NCI-H69 (cell line): ENCODE measurements at regions not wholly inside any gene's neighbourhood (a gene's known extent, or its start where the extent isn't known, plus 50 kb on each side); places are given as distances from the start of the nearest gene placed in this dataset.

Experiments
- DNase-seq: peaks from one replicate; lab custom pipeline; 2025; lab: John Stamatoyannopoulos, UW

DNA sequence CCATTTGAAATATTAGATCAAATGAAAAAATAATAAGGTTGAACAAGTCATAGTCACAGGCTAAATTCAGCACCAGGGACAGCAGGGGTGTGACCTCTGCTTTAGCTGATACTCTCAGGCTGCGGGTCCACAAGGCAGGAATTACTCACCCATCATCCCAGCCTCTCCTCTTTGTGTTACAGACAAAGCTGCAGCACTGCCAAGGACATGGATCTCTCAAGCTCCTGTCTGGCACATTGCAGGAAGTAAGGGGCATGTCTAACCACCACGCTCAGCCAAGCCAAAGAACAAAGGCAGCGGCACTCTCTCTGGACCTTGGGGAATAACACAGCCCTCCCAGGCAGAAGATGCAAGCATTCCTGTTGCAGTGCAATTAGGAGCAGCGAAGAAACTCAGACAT, 783.8 kb downstream of the VRK1 start:
- peak; percentile 83 for DNase-seq

DNA sequence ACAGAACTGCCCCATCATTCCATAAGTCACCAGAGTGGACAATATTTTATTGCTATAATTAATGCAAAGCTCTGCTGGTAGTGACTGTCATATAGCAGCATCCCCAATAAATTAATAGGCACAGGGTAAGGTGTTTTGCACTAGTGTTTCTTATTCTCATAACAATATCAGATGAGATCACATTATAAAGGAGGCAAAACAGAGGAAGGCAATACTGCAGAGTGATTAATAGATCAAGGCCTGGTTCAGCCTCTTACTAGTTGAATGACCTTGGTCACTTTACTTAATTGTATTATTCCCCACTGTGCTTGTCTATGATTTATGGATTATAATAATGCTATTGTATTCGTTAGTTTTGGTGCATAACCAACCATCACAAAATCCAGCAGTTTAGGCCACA, 784.8 kb downstream of the VRK1 start:
- DNase-seq: peak; percentile 10

DNA sequence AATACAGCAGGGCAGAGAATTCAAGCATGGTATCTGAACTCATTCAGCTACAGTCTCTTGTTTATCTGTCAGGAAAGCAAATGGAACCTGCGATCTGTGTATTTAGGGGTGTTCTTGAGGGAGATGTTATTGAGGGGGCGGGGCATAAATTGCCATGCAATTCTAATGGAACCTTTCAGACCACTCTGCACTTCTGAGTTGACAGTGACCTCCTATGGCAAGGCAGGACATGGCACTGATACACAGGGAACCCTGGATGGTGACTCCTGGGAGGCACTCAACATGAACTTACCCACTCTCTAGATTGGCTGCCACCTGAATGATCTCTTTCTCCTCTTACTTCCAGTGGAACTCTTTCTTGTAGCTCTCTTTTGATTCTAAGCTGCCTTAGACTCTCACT, 787.3 kb downstream of the VRK1 start:
- DNase-seq: no peak

DNA sequence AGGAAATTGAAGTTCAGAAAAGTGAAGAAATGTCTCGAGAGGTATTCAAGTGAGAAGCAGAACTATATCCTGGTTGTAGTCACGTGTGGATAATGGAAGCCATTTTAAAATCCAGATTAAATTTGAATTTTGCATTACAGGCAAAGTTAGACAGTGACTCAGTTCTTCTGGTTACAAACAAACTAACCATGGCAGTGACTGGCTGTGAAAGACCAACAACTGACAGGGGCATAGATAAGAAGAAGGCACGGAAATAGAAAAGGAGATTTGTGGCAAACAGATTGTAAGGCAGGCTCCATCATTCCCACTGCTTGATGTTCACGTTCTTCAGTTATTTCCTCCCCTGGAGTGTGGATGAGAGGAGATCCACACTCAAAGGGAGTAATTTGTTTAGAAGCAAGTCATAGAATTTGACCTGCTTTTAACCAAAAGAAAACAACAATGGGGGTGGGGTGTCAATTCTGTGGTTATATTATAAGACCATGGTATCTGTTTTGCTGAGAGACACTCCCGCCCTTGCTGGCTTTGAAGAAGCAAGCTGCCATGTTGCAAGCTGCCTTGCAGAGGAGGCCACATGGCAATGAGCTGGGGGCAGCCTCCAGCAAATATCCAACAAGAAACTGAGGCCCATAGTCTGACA, 795.3 kb downstream of the VRK1 start:
- no peak for DNase-seq

DNA sequence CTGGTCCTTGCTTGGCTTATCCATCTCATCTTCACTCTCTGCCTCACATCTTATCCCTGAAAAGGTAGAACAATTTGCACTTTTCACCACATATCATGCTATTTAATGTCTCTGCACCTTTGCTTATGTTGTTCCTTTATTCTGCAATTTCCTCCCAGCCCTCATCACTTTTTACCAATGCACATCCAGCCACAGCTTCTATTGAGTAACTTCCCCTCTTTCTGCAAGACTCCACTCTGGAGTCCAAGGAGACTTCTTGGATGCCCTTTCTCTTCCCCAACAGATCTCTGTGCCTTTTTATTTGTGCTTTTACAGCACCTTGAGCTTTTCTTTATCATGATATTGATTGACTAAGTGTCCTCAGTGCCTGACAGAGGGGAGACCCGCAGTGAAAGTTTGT, 797.1 kb downstream of the VRK1 start:
- DNase-seq: no peak

DNA sequence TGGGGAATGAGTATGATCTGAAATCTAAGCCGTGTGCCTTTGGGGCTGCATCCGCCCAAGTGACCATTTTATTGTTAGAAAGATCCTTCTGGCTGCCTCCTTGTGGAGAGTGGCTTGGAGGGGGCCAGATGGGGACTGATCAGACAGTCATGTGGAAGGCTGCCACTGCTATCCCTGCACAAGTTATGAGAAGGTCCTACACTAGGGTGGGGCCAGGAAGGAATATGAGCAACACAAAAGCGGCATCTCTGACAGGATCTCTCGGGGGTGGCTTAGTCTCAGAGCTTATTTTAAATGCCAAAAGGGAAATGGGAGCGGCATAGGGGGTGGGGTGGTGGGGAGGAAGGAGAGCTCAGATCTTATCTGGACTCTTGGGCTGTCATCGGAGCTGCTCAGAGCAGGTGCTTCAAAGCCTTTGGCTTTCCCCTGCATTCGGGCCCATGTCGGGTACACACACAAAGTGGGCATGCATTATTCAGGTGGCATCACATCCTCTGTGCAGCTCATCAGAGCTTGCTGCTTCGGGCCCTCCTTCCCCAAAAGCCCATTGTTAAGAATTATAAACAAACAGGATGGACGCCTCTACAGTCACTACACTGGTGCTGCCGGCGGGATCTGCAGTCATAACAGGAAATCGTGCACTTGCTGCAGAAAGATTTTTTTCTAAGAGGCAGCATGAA, 805.4 kb downstream of the VRK1 start:
- DNase-seq: no peak

DNA sequence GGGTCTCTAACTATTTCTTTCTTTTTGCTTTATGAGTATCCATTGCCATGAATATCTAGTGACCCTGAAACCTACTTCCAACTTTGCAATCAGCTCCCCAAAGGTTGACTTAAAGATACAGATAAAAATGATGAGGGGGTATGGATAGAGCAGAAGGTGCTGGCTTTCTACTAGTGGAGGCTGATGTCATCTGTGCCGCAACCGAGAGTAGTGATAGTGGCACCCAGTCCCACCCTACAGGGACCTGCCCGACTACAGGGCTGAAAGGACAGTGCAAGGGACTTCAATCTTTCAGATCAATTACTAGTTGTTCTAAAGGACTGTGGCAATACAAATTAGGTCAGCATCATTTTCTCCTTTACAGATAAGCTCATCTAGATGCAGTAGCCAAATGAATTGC, 806.0 kb downstream of the VRK1 start:
- no peak for DNase-seq

DNA sequence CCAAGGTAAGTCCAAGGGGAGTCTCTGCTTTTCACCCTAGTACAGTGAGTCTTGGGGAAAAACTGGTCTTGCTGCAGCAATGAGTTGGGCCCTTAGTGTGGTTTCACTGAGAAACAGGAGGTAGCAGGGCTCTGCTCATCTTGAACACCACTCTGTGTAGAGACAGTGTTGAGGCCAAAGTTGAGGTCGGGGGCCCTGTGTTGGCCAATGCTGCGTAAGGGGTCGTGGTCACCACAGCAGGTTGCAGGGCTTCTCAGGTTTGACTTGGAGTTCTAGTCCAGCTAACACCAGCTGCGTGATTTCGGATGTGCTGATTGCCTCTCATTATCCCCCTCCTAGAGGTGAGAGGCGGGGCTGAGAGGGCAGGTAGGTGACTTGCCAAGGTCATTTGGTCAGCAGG, 807.5 kb downstream of the VRK1 start:
- DNase-seq: no peak

DNA sequence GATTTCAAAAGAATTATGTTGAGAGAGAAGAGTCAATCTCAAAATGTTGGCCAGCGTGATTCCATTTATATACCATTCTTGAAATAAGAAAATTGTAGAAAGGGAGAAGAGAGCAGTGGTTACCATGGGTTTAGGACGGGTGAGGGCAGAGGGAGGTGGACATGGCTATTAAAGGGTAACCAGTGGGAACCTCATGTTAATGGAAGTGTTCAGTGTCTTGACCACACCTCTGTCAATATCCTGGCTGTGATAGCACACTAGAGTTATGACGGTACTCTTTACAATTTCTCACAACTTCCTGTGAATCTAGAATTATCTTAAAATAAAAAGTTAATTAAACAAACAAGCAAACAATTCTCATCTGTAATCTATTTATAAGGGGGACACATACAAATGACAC, 821.2 kb downstream of the VRK1 start:
- DNase-seq: no peak

DNA sequence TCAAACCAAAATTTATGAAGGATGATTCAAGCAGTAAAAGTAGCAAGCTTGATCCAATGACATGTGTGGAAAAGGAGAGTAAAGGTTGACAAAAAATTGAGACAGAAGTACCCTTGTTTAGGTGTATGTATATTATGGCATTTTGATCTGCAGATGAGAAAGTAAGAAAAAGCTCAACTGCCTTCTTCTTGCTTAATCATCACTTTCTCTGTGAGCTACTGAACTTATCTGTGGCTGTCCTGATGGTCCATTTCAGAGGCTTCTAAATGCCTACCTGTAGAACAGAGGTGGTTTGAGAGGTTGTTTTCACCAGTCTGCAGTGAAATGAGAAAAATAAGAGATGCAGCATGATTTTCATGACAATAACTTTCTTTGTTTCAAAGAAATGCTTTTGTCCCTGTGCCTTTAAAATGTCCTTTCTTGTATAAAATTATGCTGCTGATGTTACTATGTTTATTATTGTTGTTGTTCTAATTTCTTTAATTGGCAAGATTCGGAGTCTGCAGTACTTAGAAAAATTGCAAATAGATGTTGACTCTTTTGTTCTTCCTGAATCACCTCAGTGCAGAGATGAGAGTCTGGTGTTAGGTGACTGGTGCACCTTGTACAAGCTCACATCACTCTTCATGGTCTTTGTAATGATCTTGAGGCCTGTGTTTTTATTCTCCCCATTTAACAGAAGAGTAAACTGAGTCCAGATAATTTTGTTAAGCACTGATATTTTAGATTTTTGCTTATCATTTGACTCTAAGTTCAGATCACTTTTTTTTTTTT, 821.9 kb downstream of the VRK1 start:
- no peak for DNase-seq

DNA sequence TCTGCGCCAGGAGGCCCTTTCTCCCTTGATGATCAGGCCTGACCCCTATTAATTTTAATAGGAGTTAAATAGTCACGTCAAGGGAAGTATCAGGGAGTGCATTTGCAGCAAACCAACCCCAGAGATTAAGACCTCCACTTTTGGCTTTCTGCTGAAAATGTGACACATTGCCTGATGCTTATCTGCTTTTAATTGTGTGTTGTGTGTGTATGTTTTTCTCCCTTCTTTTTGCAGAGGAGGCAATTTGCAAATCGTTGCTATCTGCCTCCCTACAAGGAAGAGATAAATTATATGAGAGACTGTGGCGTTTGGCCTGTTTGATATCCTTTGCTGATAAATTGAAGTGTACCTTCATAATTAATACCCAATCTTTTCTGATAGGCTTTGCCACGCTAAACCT, 822.9 kb downstream of the VRK1 start:
- no peak for DNase-seq

DNA sequence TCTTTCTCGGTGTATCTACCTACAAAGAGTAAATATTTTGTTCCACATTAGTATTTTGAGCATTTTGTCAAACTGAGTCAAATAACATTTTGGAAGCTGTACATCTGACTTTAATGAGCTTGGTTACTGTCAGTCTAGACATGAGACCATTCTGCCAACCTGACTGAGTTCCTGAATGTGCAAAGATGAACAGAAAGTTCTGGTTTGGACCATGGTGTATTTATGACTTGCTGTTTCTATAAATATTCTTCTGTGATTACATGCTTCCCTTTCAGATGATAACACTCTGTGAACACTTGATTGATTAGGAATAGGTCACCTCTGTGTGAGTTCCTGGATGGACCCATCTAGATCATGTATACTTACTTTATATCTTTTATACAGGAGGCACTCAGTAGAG, 827.8 kb downstream of the VRK1 start:
- DNase-seq: no peak

DNA sequence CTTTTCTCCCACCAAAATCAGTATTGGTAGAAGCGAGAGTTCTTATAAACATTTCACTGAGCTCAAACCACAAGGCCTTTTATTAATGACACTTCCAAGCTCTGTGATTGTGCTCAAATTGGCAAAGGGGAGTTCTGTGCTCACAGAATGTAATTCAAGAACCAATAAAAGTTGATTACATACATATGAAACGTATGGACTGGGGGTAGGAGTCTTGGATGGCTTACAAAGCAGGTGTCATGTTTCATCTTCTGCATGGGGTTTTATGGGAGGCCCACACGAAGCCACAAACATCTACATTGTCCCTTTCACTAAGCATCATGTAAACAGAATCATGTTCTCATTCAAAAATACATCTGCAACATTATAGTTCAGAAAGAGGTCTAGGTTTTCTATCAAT, 828.3 kb downstream of the VRK1 start:
- DNase-seq: peak; percentile 62

DNA sequence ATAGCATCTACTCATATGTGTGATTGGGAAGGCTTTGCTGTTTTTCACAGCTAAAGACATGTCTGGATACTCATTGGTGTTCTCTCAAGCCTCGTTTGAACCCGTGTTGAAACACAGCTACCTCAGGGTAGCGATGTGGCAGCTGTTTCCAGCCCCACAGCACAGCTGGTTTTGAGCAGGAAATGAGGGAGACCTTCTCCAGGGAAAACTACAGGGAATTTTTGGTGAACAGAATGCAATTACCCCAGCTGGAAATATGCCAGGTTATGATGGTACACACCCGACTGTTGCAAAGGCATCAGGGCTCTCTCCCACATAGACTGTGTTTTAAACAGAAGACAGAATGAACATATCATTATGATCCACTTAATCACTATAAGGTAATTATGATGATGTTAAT, 828.9 kb downstream of the VRK1 start:
- peak; percentile 92 for DNase-seq

DNA sequence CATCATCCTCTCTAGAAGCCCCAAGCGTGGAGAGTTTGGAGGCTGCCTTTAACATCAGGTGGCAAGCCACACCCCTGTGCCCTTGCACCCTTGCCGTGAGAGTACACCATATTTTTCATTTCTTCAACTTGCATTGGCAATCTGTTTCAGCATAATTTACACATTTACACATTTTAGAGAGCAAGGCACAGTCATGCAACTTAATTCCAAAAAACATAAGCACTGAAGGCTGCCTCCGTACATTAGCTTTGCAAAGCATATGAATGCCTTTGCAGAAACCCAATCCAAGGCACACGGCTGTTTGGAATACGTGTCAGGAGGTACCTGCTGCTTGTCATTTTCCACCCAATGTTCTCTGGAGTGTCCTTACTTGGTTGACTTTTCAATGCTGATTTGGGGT, 833.1 kb downstream of the VRK1 start:
- DNase-seq: no peak

DNA sequence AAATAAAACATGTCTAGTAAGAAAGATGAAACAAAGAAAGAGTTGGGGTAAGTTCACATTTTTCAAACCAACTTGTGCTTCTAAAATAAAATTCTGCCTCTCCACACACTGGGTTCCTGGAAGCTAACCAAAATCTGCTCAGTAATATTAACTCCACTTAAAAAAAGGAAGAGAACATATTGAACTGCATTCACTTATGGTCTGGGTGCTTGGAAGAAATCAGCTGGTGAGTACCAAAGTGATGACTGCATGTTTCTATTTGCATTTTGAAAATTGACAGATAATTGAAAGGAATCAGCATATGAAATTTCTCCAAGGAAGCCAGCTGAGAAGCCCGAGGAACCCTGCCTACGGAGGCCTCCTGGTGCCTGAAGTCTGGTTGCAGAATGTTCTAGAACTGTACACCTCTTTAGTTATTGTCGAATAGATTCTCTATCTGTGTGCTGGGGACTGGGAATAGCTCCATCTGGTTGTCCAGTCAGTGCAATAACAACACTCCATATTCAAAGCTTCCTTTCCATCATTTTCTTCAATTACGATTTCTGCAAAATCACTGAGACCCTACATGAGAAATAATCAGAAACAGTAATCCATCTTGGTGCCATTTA, 836.1 kb downstream of the VRK1 start:
- DNase-seq: no peak

DNA sequence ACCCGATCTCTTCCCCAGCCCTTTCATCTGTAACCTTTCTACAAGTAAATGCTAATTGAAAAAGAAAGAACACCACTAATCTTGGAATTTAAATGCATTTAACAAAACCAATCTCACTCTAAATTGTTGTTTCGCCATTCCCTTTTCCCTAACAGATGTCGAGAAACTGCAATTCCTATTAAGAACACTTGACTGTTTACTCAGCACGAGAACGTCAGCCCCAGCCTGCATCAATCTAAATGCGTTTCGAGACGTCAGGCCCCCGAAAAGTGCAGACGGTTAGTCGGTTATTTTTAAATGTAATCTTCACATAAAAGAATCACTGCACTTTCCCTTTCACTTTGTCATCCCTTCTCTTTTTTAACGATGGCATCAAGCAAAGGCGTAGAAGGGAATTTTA, 837.6 kb downstream of the VRK1 start:
- peak; percentile 7 for DNase-seq

DNA sequence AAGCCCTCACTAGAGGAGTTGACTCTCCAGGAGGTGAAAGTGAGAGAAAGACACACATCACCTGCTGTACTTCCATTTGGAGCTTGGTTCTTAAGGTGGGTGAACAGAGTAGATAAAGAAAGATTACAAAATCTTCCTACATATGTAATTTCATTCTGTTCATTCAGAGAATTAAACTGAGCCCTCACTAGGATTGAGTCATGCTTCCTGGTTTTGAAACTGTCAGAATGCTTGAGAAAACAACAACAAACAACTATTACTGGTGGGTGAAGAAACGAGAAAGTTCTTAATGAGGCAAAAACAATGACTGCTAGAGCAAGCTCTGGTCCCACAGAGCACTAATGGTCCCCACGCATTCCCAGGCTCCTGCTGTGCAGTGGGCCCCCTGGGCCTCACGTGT, 841.7 kb downstream of the VRK1 start:
- no peak for DNase-seq

DNA sequence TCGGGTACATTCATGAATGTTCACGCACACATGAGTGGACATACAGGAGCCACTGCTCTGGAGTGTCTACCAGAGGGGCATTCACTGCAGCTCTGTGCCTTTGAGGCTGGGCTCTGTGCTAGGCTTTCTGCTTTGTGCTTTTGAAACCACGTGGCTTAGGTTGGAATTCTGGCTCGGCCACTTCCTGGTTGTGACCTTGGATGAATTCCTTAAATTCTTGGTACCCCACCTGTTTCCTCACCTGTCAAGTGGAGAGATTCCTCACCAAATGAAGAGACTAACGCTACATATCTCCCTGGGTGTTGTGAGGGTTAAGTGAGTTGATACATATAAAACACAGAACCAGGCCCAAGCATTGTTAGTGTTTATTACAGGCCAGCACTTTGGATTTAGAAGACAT, 842.8 kb downstream of the VRK1 start:
- DNase-seq: no peak

DNA sequence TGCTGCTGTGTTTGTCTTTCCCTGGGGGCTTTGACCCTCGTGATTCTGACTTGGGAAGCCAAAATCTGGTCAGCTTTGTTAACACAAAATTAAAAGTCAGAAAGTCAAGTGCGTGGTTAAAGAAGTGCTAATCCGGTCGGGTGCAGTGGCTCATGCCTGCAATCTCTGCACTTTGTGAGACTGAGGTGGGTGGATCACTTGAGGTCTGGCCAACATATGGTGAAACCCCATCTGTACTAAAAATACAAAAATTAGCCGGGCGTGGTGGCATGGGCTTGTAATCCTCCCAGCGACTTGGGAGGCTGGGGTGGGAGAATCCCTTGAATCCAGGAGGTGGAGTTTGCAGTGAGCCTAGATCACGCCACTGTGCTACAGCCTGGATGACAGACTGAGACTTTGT, 844.6 kb downstream of the VRK1 start:
- DNase-seq: peak; percentile 80

DNA sequence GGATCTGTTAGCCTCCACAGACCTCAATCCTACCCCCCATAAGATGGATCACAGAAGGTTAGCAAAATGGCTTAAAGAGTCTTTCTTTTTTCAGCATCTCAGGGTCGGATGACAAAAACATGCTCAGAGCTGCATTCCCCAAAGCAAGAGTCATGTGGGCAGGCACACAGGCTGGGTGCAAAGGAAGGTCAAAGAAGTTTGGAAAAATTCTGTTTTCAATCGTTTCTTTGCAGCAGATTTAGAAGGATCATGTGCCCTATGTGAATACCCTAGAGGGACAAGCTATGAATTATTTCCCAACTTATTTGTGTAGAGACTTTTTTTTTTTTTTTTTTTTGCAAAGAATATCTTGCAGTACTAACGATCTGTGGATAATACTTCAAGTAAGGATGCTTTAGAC, 845.4 kb downstream of the VRK1 start:
- DNase-seq: no peak

DNA sequence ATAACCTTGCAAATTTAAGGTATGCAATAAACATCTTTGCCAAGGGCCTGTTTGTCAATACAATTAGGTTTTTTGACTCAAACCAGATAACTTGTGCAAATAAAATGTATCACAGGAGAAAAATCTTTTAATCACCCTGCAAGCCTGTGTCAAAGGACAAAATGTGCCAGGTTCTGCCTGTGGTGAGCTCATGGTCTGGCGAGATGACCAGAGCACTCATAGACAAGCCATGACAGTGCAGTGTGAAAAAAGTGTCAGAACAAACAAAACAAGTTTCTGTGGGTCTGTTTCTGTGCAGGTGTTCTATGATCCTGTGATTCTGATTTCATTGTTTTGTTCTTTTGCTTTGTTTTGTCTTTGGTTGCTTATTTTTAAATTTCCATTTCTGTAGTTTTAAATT, 847.2 kb downstream of the VRK1 start:
- no peak for DNase-seq

DNA sequence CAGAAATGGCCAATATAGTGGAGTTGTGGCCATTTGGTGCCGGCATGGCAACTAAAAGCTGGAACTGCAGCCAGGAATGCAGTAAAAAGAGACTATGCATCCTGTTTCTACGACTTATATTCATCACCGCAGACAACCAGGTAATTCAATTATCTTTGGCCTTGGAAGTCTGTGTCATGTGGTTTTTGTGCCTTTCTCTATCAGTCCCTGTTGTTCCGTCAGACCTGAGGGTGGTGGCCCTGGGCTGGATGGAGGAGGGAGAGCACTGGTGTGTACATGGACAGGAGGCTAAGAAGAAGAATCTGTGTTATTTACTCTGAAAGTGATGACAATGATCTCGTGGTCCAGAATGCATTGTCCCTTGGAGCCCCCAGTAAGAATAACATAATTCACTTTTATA, 852.6 kb downstream of the VRK1 start:
- DNase-seq: no peak
